DMS79 (cell line): ENCODE measurements at regions not wholly inside any gene's neighbourhood (a gene's known extent, or its start where the extent isn't known, plus 50 kb on each side); places are given as distances from the start of the nearest gene placed in this dataset.
"Not testable (repeated sequence)": the region's sequence is repeated elsewhere in the genome, so short reads cannot be mapped to it uniquely, and the experiment has no call there.

ENCODE experiments used
- DNase-seq: peaks from one replicate; lab custom pipeline; 2025; lab: John Stamatoyannopoulos, UW

- no peak for DNase-seq
These were observed 243.1 kb upstream of the ECI2 start for GRCh38 chr6:4378319-4378996.

GRCh38 chr6:4377603-4378002 is 242.2 kb upstream of the ECI2 start:
- no peak for DNase-seq

DNA sequence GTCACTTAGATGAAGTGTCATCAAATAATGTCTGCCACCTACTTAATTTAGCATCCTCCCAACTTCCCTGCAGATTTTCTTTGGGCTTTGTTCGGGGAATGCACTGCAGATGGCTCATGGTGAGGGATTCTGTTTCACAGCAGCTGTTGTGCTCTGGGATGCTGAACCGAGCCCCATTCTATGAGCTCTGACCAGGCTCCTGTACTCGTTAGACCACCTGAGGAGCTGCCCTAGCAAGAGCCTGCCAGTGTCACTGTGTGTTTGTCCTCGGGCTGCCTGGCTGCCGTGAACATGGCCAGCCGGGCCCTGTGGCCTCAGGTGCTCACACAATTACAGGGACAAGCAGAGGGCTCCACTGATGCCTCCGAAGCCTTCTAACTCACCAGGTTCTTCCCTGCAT is 238.8 kb upstream of the ECI2 start:
- DNase-seq: no peak

- no peak for DNase-seq
These were observed 237.5 kb upstream of the ECI2 start for GRCh38 chr6:4372866-4373265.

DNA sequence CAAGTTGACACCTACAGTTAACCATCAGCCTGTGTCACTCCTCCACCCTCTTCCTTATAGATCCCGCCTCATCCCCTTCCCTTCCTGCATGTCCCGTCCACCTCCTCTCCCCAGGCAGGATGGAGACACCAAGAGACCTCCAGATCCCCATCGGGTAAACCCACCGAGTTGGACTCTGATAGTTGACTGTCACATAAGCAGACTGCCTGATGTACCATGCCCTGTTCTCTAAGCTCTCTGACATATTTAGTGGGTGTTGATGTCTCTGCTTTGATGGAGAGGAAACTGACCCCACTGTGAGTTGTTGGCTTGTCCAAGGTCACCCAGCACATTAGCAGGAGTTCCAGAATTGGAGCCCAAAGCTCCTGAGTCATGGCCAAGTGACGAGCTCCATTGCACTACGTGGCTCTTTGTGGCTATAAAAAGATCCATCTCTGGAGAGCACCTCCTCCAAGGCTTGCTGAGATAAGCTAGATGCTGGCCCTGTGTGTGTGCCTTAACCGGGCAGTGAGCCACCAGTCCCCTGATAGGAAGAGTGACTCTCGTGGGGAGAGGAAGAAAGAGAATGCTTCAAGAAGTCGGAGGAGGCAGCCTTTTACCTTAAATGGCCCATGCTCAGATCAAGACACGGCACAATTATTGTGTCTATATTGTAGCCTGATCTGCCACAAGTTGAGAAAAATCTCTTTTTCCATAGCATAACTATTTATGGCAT is 236.0 kb upstream of the ECI2 start:
- DNase-seq: no peak

GRCh38 chr6:4370066-4370465 is 234.7 kb upstream of the ECI2 start:
- no peak for DNase-seq

- DNase-seq: no peak
These were observed 234.2 kb upstream of the ECI2 start for GRCh38 chr6:4369616-4370015.

GRCh38 chr6:4368649-4369048 is 233.3 kb upstream of the ECI2 start:
- DNase-seq: no peak

DNA sequence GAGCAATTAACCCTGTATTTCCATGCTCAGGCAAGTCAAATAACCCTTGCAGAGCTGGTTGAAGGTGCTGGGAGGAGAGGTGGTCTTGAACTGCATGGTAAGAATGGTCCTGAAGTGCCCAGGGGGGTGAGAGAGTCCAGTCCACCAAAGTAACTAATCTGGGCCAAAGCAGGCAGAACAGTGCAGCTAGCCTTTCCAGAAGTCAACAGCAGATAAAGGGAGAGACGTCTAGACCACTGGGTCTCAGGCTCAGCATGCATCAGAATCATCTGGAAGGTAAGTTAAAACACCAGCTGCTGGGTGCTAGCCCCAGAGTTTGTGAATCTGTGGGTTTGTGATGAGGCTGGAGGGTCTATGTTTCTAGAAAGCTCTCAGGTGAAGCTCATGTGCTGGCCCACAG is 232.3 kb upstream of the ECI2 start:
- no peak for DNase-seq

DNA sequence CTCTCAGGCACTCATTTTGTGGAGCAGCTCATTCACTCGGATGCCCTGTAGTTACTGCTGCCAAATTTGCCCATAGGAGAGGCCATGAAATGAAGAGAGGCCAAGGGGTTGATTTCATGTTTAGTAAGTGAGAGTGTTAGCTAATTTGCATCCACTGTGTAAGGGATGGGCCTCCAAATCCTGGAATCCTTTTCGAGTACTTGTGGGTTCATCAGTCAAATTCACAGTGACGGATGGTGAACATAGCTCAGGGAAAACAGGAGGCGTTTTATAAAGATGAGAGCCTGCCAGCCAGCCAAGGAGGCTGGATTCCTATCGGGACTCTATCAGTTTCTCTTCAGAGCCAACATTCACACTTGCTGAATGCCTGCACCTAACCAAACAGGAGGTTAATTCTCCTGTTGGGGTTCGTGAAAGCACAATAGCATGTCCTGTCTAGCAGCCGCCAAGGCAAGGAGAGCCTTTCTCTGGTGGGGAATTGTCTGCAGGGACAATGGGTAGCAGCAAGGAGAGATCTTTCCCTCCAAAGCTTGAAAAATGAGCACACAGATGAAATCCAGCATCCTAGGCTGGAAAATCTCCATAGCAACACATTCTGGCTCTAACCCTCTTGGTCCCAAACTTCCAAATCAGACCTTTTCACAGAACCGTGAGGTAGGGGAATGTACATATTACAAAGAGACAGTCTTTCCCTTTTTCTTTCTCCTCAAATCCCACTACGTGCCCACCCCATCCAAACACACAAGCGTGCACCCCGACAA is 231.4 kb upstream of the ECI2 start:
- DNase-seq: no peak

- no peak for DNase-seq
These were observed 230.3 kb upstream of the ECI2 start for GRCh38 chr6:4365686-4366085.

DNA sequence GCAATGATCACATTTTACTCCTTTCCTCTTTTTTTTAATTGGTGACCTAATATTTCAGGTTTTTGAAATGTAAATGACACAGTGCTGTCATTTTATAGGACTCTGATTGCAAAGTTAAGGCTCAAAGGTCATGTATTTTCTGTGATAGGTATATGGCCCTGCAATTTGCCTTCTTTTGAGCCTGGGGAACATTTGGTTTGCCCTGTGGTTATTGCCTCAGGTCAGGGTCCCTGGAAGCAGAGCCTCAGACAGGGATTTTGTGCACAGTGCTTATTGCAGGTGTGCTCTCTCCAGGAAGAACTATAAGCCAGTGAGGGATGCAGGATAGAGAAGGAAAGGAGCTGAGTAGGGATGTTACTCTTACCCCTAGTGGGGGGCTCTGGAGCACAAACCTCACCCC is 229.3 kb upstream of the ECI2 start:
- DNase-seq: no peak

DNA sequence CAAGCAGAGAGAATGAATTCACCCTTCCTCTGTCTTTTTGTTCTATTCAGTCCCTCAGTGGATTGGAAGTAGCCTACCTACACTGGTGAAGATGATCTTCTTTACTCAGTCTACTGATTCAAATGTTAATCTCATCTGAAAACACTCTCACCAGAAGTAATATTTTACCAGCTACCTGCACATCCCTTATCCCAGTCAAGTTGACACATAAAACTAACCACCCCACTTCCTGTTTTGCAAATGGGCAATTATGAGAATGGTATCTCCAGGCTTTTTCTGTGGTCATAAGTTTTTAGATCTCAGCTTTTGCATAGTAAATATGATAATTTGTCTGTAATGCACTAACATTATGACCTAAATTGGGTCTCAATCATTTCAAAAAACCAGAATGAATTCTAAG is 228.8 kb upstream of the ECI2 start:
- DNase-seq: no peak

GRCh38 chr6:4363656-4364055 is 228.3 kb upstream of the ECI2 start:
- DNase-seq: no peak

GRCh38 chr6:4362326-4362725 is 227.0 kb upstream of the ECI2 start:
- DNase-seq: no peak

GRCh38 chr6:4360920-4361319 is 225.5 kb upstream of the ECI2 start:
- no peak for DNase-seq

DNA sequence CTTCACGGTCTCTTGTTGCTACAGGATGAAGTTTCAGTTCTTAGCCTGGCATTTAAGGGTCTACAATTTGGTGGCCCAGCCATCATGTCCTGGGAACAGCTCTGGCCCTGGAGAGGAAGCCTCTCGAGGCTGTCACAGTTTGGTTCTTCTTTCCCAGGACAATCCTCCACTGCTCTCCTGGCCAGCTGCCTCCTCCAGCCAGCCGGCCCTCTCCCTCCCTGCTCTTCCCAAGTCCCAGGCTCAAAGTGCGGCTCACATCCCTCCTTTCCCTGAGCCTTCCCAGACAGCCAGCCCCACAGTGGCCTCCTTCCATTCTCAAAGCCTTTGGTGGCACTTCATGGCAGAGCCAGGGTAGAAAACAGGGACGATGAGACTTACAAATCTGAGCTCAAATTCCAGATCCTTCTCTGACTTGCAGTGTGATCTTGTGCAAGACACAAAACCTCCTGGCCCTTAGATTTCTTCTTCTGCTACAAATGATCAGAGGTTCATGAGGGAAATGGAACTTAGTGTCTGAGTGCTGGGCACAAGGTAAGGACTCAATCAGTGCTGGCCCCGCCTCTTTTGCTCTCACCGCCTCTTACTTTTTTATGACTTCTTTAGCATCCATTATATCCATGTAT is 223.8 kb upstream of the ECI2 start:
- DNase-seq: no peak

DNA sequence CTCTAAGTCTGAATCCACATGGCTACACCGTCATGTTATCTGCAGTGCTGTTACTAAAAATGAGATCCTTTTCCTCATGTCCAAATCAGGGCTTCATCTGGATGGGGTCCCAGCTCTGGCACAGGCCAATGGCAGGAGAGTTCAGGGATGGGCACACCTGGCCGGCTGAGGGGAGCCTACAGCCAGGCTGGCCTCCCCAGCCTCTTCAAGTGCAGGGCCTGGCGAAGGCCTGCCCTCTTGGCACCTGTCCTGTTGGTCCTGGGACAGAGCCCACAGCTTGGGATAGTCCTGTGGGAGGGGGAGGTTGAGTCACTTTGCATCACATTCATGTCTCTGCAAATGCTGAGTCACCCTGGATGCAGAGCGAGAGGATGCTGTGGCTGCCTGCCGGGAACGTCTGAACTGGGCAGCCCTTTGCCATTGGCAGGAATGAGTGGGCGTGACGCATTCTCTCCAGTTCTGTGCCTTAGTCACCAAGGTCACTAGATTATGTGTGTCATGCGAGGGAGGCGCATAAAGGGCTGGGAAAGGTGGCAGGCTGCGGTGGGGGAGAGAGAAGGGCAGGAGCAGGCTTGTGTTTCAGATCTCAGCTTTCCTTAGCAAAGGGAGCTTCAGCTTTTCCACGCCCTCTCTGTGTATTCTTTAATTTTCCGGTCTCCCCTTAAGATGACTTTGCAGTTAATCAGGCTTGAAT is 223.2 kb upstream of the ECI2 start:
- DNase-seq: no peak

DNA sequence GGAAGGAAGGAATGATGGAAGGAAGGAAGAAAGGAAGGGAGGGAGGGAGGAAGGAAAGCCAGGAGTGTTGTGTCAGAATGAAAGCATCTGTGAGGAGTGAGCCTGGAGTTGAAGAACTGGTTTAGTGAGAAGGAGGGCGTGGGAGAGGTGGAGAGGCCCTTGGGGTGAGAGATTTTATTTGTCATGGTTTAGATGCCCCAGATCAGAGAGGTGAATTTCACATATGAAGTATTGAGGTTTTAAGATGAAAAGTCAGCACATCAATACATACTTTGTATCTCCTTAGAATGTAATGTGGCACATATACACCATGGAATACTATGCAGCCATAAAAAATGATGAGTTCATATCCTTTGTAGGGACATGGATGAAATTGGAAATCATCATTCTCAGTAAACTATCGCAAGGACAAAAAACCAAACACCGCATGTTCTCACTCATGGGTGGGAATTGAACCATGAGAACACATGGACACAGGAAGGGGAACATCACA is 222.3 kb upstream of the ECI2 start:
- not testable (repeated sequence) for DNase-seq

GRCh38 chr6:4356899-4357659 is 221.7 kb upstream of the ECI2 start:
- no peak for DNase-seq

GRCh38 chr6:4355241-4355640 is 219.9 kb upstream of the ECI2 start:
- DNase-seq: no peak
